Sigmoid colon (tissue), 6 donors: ENCODE measurements at regions not wholly inside any gene's neighbourhood (a gene's known extent, or its start where the extent isn't known, plus 50 kb on each side); places are given as distances from the start of the nearest gene placed in this dataset.

Experiments used
- DNase-seq: peaks from one replicate; pipeline ENCODE4 v3.0.0-alpha.2; 2019
- H3K27ac ChIP-seq, 4 donors: fragments of 200-600 bp; sonication (generic); one replicate each; pipeline ENCODE4 v1.5.1; 2016 to 2019; ENCODE audit warnings: mild to moderate bottlenecking in 1 of 4
- H3K27me3 ChIP-seq, 3 donors: fragments of 200-600 bp; sonication (generic); one replicate each; pipeline ENCODE4 v1.5.1; 2019; ENCODE audit warnings: mild to moderate bottlenecking in 1 of 3
- H3K36me3 ChIP-seq, 4 donors: fragments of 200-600 bp; sonication (generic); one replicate each; pipeline ENCODE4 v1.5.1; 2016 to 2019
- H3K4me1 ChIP-seq, 4 donors: fragments of 200-600 bp; sonication (generic); one replicate each; pipeline ENCODE4 v1.5.1; 2017 to 2019
- H3K4me3 ChIP-seq, 4 donors: fragments of 200-600 bp; sonication (generic); one replicate each; pipeline ENCODE4 v1.5.1; 2017 to 2019; ENCODE audit warnings: mild to moderate bottlenecking in 2 of 4, moderate library complexity in 1 of 4
- H3K9me3 ChIP-seq, 4 donors: fragments of 200-600 bp in 3 of 4; sonication (generic) in 3 of 4; one replicate each; pipeline versions ENCODE4 v1.5.1 to v1.6.1; 2013 to 2019
- CTCF ChIP-seq, 4 experiments: fragments of 450-650 bp in 3 of 4; fragments of 200-600 bp in 1 of 4; IDR thresholded peaks; one replicate each; pipeline ENCODE4 v1.5.1; 2016 to 2019; ENCODE audit warnings: antibody characterized with exemption in 4 of 4, mild to moderate bottlenecking in 3 of 4, moderate library complexity in 2 of 4
- EP300 ChIP-seq, 4 donors: sonication (generic); formaldehyde crosslinking; IDR thresholded peaks; one replicate each; pipeline ENCODE4 v1.6.1; 2017; ENCODE audit warnings: antibody characterized with exemption in 4 of 4
- POLR2A ChIP-seq, 2 donors: fragments of 450-650 bp; IDR thresholded peaks; one replicate each; pipeline ENCODE4 v1.6.1; 2016; ENCODE audit warnings: antibody characterized with exemption in 2 of 2, mild to moderate bottlenecking in 2 of 2, moderate library complexity in 2 of 2
- POLR2AphosphoS5 ChIP-seq, 4 donors: sonication (generic); formaldehyde crosslinking; IDR thresholded peaks; one replicate each; pipeline ENCODE4 v1.6.1; 2017; ENCODE audit warnings: antibody characterized with exemption in 4 of 4
- WGBS, 2 donors: extraction: QIAGEN DNeasy Blood & Tissue Kit; methylation state at CpG; one replicate each; pipeline ENCODE4 v1.1.7; 2013; 5-methylcytosine and 5-hydroxymethylcytosine counted together
- intact Hi-C: fragments of 100-400 bp; cut with DNase I; formaldehyde crosslinking; loops from one replicate; pipeline ENCODE4 v1.15.1; 2023
- donor health status: healthy with polysubstance abuse.
- donor health status: healthy.

DNA sequence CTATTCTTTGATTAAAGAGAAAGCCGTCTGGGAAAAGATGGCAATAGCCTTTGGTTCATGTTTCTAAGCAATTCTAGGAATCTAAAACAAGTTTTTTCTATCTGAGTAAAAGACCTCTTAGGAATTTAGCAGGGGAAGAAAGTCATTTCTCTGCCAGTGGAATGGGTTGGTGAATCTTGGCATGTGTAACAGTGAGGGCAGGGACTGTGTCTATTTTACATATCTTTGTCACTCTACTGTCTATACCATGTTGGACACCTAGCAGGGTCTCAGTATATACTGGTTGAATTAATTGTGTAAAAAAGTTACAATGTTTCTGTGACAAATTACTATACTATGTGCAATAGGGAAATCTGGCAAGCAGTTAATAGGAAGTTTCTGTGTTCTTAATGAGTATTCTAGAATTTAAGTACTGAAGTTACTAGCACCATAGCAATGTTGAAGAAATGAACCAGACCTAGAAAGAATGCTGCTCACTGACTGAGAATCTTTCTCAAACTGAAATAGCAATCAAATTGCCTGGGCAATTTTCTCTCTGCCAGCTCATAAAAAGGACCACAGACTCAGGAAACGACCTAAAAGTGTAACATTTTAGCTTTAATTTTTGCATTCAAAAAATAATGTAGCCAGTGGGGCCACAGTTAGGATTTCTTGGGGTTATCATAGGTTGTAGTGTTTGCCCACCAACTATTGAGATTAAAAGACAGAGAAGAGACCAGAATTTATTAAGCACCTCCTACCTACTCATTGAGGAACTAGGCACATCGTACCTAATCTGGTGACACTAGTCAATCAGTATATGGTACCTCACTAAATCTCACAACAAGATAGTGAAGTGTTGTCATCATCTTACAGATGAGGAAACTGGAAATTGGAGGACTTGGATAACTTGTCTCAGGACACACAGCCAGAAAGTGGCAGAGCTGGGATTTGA, 56.2 kb upstream of the LEKR1 start:
- 86 to 89% methylated on average over 3 of the region's 3 CpGs for WGBS, 2 donors
- peaks cover 0 to 26% (median 2%) of the 10 kb centered on the region in 4 donors for H3K4me1 ChIP-seq
- no peak for DNase-seq
- H3K27me3 ChIP-seq = no peaks in the 10 kb centered on the region
- no peak overlapping the region for H3K4me3 ChIP-seq
- no peak for TF ChIP-seq POLR2A (IDR thresholded peaks at IDR 0.05)
- no peak for TF ChIP-seq CTCF (IDR thresholded peaks at IDR 0.05)
- no peak for TF ChIP-seq POLR2AphosphoS5 (IDR thresholded peaks at IDR 0.05)
- no peak for TF ChIP-seq EP300 (IDR thresholded peaks at IDR 0.05)
- intact Hi-C loops = no loop called here
- no peak overlapping the region for H3K27ac ChIP-seq
- no peaks in the 10 kb centered on the region for H3K36me3 ChIP-seq
- no peaks in the 10 kb centered on the region for H3K9me3 ChIP-seq

GRCh38 chr3:156770699-156771414, 55.3 kb upstream of the LEKR1 start:
- intact Hi-C loops = no loop called here
- peaks cover 0 to 26% (median 2%) of the 10 kb centered on the region in 4 donors for H3K4me1 ChIP-seq
- H3K36me3 ChIP-seq = no peaks in the 10 kb centered on the region
- no peak overlapping the region for H3K4me3 ChIP-seq
- no peaks in the 10 kb centered on the region for H3K9me3 ChIP-seq
- 88 to 89% methylated on average over 6 of the region's 6 CpGs for WGBS, 2 donors
- no peak overlapping the region for H3K27ac ChIP-seq
- TF ChIP-seq POLR2AphosphoS5 (IDR thresholded peaks at IDR 0.05) = no peak
- no peak for TF ChIP-seq EP300 (IDR thresholded peaks at IDR 0.05)
- no peak for TF ChIP-seq CTCF (IDR thresholded peaks at IDR 0.05)
- no peak for TF ChIP-seq POLR2A (IDR thresholded peaks at IDR 0.05)
- no peak for DNase-seq
- no peaks in the 10 kb centered on the region for H3K27me3 ChIP-seq

GRCh38 chr3:156772588-156773206, 53.5 kb upstream of the LEKR1 start:
- Histone ChIP-seq H3K27me3 (no peaks in the 10 kb centered on the region), H3K36me3 (no peaks in the 10 kb centered on the region), H3K9me3 (no peaks in the 10 kb centered on the region), H3K4me3 (no peak overlapping the region), H3K4me1 (peaks cover 0 to 26% (median 2%) of the 10 kb centered on the region in 4 donors), H3K27ac (no peak overlapping the region)
- intact Hi-C loops = no loop called here
- 14 to 19% methylated on average over 2 of the region's 2 CpGs for WGBS, 2 donors
- DNase-seq = no peak
- no peak for TF ChIP-seq POLR2AphosphoS5 (IDR thresholded peaks at IDR 0.05)
- no peak for TF ChIP-seq EP300 (IDR thresholded peaks at IDR 0.05)
- no peak for TF ChIP-seq CTCF (IDR thresholded peaks at IDR 0.05)
- no peak for TF ChIP-seq POLR2A (IDR thresholded peaks at IDR 0.05)

GRCh38 chr3:156776031-156776430, 50.1 kb upstream of the LEKR1 start:
- Histone ChIP-seq H3K4me3 (no peak overlapping the region), H3K36me3 (no peaks in the 10 kb centered on the region), H3K27me3 (no peaks in the 10 kb centered on the region), H3K27ac (no peak overlapping the region), H3K4me1 (peaks cover 0 to 15% (median 2%) of the 10 kb centered on the region in 4 donors), H3K9me3 (no peaks in the 10 kb centered on the region)
- DNase-seq = no peak
- TF ChIP-seq POLR2AphosphoS5 (IDR thresholded peaks at IDR 0.05) = no peak
- no peak for TF ChIP-seq CTCF (IDR thresholded peaks at IDR 0.05)
- no peak for TF ChIP-seq EP300 (IDR thresholded peaks at IDR 0.05)
- TF ChIP-seq POLR2A (IDR thresholded peaks at IDR 0.05) = no peak
- intact Hi-C loops = no loop called here
- 64 to 94% methylated on average over 2 of the region's 2 CpGs for WGBS, 2 donors
